Panc1 (cell line): ENCODE measurements at regions not wholly inside any gene's neighbourhood (a gene's known extent, or its start where the extent isn't known, plus 50 kb on each side); places are given as distances from the start of the nearest gene placed in this dataset.

ENCODE experiments used
- ATAC-seq: fragments of 200-7000 bp; cut with Tn5 transposase; 2 replicates; pipeline ENCODE4 v1.9.1; 2020; ENCODE audit warnings: mild to moderate bottlenecking, moderate library complexity
- BruUV-seq: library from RNA; stranded (reverse); fragments of 400-500 nt; replicated peaks from 2 replicates; lab custom pipeline; 2021; lab: Mats Ljungman, UMichigan
- CTCF ChIA-PET: fragments of 300-600 bp; sonication (Branson Sonifier 250); formaldehyde crosslinking; loops from one replicate; lab custom pipeline; 2022; ENCODE audit warnings: antibody characterized with exemption; lab: Charles Lee
- POLR2A ChIA-PET: fragments of 300-600 bp; sonication (Branson Sonifier 250); formaldehyde crosslinking; loops from one replicate; lab custom pipeline; 2022; ENCODE audit warnings: antibody characterized with exemption; lab: Charles Lee
- DNase-seq: peaks from one replicate; pipeline ENCODE4 v3.0.0-alpha.2; 2010; ENCODE audit warnings: low read depth, low spot score
- H3K27ac ChIP-seq: 2 replicates; pipeline ENCODE4 v1.5.1; 2011; ENCODE audit warnings: mild to moderate bottlenecking, low read length, inconsistent platforms
- H3K27me3 ChIP-seq: fragments of 200-500 bp; sonication (Bioruptor generic); 2 replicates; pipeline ENCODE4 v1.6.0; 2014; ENCODE audit warnings: low read length, inconsistent platforms; ENCODE audit not compliant: control insufficient read depth, insufficient read depth
- H3K36me3 ChIP-seq: fragments of 200-500 bp; sonication (Bioruptor generic); 2 replicates; pipeline ENCODE4 v1.5.1; 2014; ENCODE audit warnings: inconsistent platforms, mild to moderate bottlenecking, low read length, moderate library complexity; ENCODE audit not compliant: control insufficient read depth, insufficient read depth
- H3K4me1 ChIP-seq: 2 replicates; pipeline ENCODE4 v1.5.1; 2011; ENCODE audit warnings: inconsistent platforms, mild to moderate bottlenecking, low read length, moderate library complexity; ENCODE audit not compliant: control insufficient read depth, insufficient read depth
- H3K4me3 ChIP-seq, 2 experiments: 2 replicates each; pipeline ENCODE4 v1.5.1; 2011 to 2012; ENCODE audit warnings: low read depth in 2 of 2, low read length in 2 of 2, mild to moderate bottlenecking in 2 of 2, inconsistent platforms in 1 of 2, moderate library complexity in 1 of 2
- H3K9me3 ChIP-seq: fragments of 200-500 bp; sonication (Bioruptor generic); 2 replicates; pipeline ENCODE4 v1.5.1; 2014; ENCODE audit warnings: low read depth, mild to moderate bottlenecking, inconsistent platforms, low read length, moderate library complexity; ENCODE audit not compliant: control insufficient read depth, insufficient read depth
- POLR2AphosphoS5 ChIP-seq: IDR thresholded peaks from 2 replicates; pipeline ENCODE4 v1.6.1; 2012; ENCODE audit warnings: mild to moderate bottlenecking, low read depth, low read length, moderate library complexity
- SIN3A ChIP-seq: IDR thresholded peaks from 2 replicates; pipeline ENCODE4 v1.6.1; 2012; ENCODE audit warnings: low read depth, mild to moderate bottlenecking, low read length, moderate library complexity, borderline replicate concordance; ENCODE audit not compliant: insufficient read depth
- TCF7L2 ChIP-seq: IDR thresholded peaks from 2 replicates; pipeline ENCODE4 v1.6.1; 2011; ENCODE audit warnings: mild to moderate bottlenecking, low read depth, low read length, inconsistent platforms
- in situ Hi-C: cut with HindIII; loops from 2 replicates; pipeline ENCODE4 v1.10.0; 2016; ENCODE audit warnings: low sequenced_read_pairs, low pct_unique_long_range_greater_than_20kb
- intact Hi-C: fragments of 100-400 bp; cut with micrococcal nuclease; formaldehyde crosslinking; loops from one replicate; pipeline ENCODE4 v1.10.0; 2022; ENCODE audit not compliant: unreplicated experiment
- TF ChIP-seq, protein P1 (sequence below), 2 experiments: IDR thresholded peaks; 2 replicates each; pipeline ENCODE4 v1.6.1; 2011 to 2012; ENCODE audit warnings: low read depth in 2 of 2, control low read depth in 1 of 2, low read length in 1 of 2, mild to moderate bottlenecking in 1 of 2, moderate library complexity in 1 of 2; ENCODE audit not compliant: insufficient read depth in 1 of 2
- TF ChIP-seq, protein P2 (sequence below): fragments of 450-650 bp; IDR thresholded peaks from 2 replicates; pipeline ENCODE4 v1.5.1; 2017; ENCODE audit warnings: mild to moderate bottlenecking

GRCh38 chr11:30155428-30155827, 75.4 kb upstream of the FSHB start:
- ChIA-PET CTCF (no interaction called here), POLR2A (no interaction called here)
- DNase-seq (no peak), ATAC-seq (no peak)
- Histone ChIP-seq H3K27me3 (no peaks in the 10 kb centered on the region), H3K9me3 (no peaks in the 10 kb centered on the region), H3K4me3 (no peak overlapping the region), H3K4me1 (no peaks in the 10 kb centered on the region), H3K27ac (no peak overlapping the region), H3K36me3 (no peaks in the 10 kb centered on the region)
- in situ Hi-C loops: no loop called here
- intact Hi-C loops: no loop called here
- TF ChIP-seq, protein P1, sequence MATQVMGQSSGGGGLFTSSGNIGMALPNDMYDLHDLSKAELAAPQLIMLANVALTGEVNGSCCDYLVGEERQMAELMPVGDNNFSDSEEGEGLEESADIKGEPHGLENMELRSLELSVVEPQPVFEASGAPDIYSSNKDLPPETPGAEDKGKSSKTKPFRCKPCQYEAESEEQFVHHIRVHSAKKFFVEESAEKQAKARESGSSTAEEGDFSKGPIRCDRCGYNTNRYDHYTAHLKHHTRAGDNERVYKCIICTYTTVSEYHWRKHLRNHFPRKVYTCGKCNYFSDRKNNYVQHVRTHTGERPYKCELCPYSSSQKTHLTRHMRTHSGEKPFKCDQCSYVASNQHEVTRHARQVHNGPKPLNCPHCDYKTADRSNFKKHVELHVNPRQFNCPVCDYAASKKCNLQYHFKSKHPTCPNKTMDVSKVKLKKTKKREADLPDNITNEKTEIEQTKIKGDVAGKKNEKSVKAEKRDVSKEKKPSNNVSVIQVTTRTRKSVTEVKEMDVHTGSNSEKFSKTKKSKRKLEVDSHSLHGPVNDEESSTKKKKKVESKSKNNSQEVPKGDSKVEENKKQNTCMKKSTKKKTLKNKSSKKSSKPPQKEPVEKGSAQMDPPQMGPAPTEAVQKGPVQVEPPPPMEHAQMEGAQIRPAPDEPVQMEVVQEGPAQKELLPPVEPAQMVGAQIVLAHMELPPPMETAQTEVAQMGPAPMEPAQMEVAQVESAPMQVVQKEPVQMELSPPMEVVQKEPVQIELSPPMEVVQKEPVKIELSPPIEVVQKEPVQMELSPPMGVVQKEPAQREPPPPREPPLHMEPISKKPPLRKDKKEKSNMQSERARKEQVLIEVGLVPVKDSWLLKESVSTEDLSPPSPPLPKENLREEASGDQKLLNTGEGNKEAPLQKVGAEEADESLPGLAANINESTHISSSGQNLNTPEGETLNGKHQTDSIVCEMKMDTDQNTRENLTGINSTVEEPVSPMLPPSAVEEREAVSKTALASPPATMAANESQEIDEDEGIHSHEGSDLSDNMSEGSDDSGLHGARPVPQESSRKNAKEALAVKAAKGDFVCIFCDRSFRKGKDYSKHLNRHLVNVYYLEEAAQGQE (IDR thresholded peaks at IDR 0.05; ENCODE audit: insufficient read depth in 1 of 2, low read depth in 2 of 2, low read length in 1 of 2): no peak
- TF ChIP-seq, protein P2, sequence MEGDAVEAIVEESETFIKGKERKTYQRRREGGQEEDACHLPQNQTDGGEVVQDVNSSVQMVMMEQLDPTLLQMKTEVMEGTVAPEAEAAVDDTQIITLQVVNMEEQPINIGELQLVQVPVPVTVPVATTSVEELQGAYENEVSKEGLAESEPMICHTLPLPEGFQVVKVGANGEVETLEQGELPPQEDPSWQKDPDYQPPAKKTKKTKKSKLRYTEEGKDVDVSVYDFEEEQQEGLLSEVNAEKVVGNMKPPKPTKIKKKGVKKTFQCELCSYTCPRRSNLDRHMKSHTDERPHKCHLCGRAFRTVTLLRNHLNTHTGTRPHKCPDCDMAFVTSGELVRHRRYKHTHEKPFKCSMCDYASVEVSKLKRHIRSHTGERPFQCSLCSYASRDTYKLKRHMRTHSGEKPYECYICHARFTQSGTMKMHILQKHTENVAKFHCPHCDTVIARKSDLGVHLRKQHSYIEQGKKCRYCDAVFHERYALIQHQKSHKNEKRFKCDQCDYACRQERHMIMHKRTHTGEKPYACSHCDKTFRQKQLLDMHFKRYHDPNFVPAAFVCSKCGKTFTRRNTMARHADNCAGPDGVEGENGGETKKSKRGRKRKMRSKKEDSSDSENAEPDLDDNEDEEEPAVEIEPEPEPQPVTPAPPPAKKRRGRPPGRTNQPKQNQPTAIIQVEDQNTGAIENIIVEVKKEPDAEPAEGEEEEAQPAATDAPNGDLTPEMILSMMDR: no peak
- no peak for TF ChIP-seq TCF7L2
- TF ChIP-seq SIN3A: no peak
- no TSS peak for BruUV-seq

GRCh38 chr11:30159546-30159945, 71.3 kb upstream of the FSHB start:
- Histone ChIP-seq H3K9me3 (no peaks in the 10 kb centered on the region), H3K4me1 (no peaks in the 10 kb centered on the region), H3K36me3 (no peaks in the 10 kb centered on the region), H3K27ac (no peak overlapping the region), H3K4me3 (no peak overlapping the region), H3K27me3 (no peaks in the 10 kb centered on the region)
- BruUV-seq: no TSS peak
- DNase-seq (no peak), ATAC-seq (no peak)
- TF ChIP-seq TCF7L2: no peak
- TF ChIP-seq, protein P2: no peak
- no peak for TF ChIP-seq SIN3A
- TF ChIP-seq, protein P1 (IDR thresholded peaks at IDR 0.05; ENCODE audit: insufficient read depth in 1 of 2, low read depth in 2 of 2, low read length in 1 of 2): no peak
- no peak for TF ChIP-seq POLR2AphosphoS5
- CTCF ChIA-PET: no interaction called here
- in situ Hi-C loops (no loop called here), intact Hi-C loops (no loop called here)
- POLR2A ChIA-PET: no interaction called here
